ENCODE measurements at regions not wholly inside any gene's neighbourhood (a gene's known extent, or its start where the extent isn't known, plus 50 kb on each side); places are given as distances from the start of the nearest gene placed in this dataset.

- Histone ChIP-seq H3K9me3 (no peaks in the 10 kb centered on the region), H3K4me1 (peaks cover 0 to 21% (median 2%) of the 10 kb centered on the region in 9 donors), H3K27me3 (no peaks in the 10 kb centered on the region), H3K4me3 (no peak overlapping the region), H3K27ac (no peak overlapping the region), H3K36me3 (no peaks in the 10 kb centered on the region)
- ATAC-seq (no peak), DNase-seq (no peak)
- WGBS, 2 donors: 82 to 88% methylated on average over 4 of the region's 4 CpGs
- intact Hi-C loops (cut with DNase I): no loop called here
- no peak for TF ChIP-seq CTCF (IDR thresholded peaks at IDR 0.05)
These were observed 507.1 kb upstream of the TNP1 start for GRCh38 chr2:217366966-217367365.

- no peaks in the 10 kb centered on the region for H3K9me3 ChIP-seq
- no peaks in the 10 kb centered on the region for H3K27me3 ChIP-seq
- H3K27ac ChIP-seq: no peak overlapping the region
- no peak overlapping the region for H3K4me3 ChIP-seq
- peaks cover 0 to 27% (median 6%) of the 10 kb centered on the region in 9 donors for H3K4me1 ChIP-seq
- WGBS, 2 donors: 89 to 93% methylated on average over 4 of the region's 4 CpGs
- no peak for TF ChIP-seq CTCF (IDR thresholded peaks at IDR 0.05)
- ATAC-seq (no peak), DNase-seq (no peak)
- no peaks in the 10 kb centered on the region for H3K36me3 ChIP-seq
- intact Hi-C loops (cut with DNase I): no loop called here
These were observed 506.5 kb upstream of the TNP1 start for GRCh38 chr2:217366266-217366895.

GRCh38 chr2:217365656-217366055 lies 505.8 kb upstream of the TNP1 start:
- no peak for DNase-seq
- no peak overlapping the region for H3K27ac ChIP-seq
- H3K27me3 ChIP-seq: no peaks in the 10 kb centered on the region
- intact Hi-C loops (cut with DNase I): no loop called here
- no peak for ATAC-seq
- no peaks in the 10 kb centered on the region for H3K9me3 ChIP-seq
- WGBS, 2 donors: 93 to 98% methylated on average over 3 of the region's 3 CpGs
- no peak for TF ChIP-seq CTCF (IDR thresholded peaks at IDR 0.05)
- H3K36me3 ChIP-seq: no peaks in the 10 kb centered on the region
- no peak overlapping the region for H3K4me3 ChIP-seq
- H3K4me1 ChIP-seq: peaks cover 0 to 34% (median 13%) of the 10 kb centered on the region in 9 donors

- Histone ChIP-seq H3K4me3 (no peak overlapping the region), H3K27me3 (no peaks in the 10 kb centered on the region), H3K36me3 (no peaks in the 10 kb centered on the region), H3K4me1 (peaks cover 6 to 41% (median 23%) of the 10 kb centered on the region in 9 donors), H3K27ac (no peak overlapping the region), H3K9me3 (no peaks in the 10 kb centered on the region)
- DNase-seq: no peak
- intact Hi-C loops (cut with DNase I): loop anchor here in 1 of 10 donors (5.0 kb wide), 1 partner anchor 1113 kb away; no protein-coding TSS in a partner anchor
- no peak for TF ChIP-seq CTCF (IDR thresholded peaks at IDR 0.05)
- ATAC-seq: no peak
These were observed 504.4 kb upstream of the TNP1 start for GRCh38 chr2:217364224-217364623.
